IPS-18c (cell line): ENCODE measurements at regions not wholly inside any gene's neighbourhood (a gene's known extent, or its start where the extent isn't known, plus 50 kb on each side); places are given as distances from the start of the nearest gene placed in this dataset.

Experiments
- H3K4me3 ChIP-seq: 2 replicates; pipeline ENCODE4 v1.7.0; 2013; ENCODE audit warnings: low read depth, mild to moderate bottlenecking, low read length, moderate library complexity; ENCODE audit not compliant: insufficient read depth
- H3K9me3 ChIP-seq: one replicate; pipeline ENCODE4 v1.6.1; 2013; ENCODE audit warnings: mild to moderate bottlenecking, low read length, moderate library complexity; ENCODE audit not compliant: control insufficient read depth, insufficient read depth

DNA sequence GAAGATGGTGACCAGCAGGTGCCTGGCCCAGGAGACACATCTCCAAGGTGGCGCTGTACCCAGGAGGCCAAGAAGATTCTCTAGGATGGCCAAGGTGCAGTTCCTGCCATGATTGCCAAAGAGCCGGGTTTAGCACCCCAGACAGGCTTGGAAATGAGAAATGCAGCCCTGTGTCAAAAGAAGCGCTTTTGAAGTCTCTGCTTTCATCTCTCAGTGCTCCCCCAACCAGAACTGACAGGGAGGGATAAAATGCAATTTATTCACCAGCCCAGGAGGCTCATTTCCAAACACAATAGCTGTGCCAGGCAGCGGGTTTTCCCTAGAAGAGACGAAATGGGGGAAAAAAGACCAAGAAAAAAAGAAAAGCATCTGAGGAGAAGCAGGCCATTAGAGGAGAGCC is 195.9 kb upstream of the NCAM1 start:
- no peak overlapping the region for H3K4me3 ChIP-seq
- H3K9me3 ChIP-seq = no peaks in the 10 kb centered on the region

DNA sequence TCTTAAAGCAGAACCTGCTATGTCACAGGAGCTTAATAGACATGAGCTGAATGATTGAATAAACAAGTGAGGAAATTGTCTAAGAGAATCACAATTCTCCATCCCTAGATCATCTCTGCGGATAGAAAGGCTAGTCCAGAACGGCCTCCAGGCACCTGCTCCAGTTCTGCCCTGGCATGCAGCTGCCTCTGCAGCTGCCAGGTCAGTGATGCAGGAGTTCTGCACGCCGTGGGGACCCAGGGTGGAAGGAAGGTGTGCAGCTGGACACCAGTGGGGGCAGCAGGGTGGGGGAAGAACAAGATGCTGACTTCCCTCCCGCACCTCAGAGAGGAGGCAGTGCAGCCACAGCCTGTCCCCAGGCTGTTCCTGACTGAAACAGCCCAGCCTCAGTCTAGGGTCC is 192.1 kb upstream of the NCAM1 start:
- H3K4me3 ChIP-seq = no peak overlapping the region

DNA sequence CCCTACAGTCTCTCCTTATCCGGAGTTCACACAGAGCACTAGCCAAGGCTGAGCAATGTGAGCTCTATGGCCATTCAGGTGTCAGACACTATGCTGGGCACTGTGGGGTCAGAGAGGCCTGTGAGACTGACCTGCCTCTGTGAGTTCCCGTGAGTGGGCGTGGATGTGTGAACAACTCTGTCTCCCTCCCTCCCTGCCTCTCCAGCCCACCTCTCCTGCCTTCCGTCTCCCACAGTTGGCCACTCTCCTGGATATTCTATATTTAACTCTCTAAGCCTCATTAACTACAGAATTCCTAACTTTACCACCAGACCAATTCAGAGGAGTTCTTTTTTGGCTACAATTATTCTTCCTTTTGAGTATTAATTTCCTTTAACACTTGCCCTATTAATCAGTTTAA is 191.6 kb upstream of the NCAM1 start:
- Histone ChIP-seq H3K4me3 (no peak overlapping the region), H3K9me3 (no peaks in the 10 kb centered on the region)

More for the DNA sequence above, 192.1 kb upstream of the NCAM1 start:
- H3K9me3 ChIP-seq = no peaks in the 10 kb centered on the region

DNA sequence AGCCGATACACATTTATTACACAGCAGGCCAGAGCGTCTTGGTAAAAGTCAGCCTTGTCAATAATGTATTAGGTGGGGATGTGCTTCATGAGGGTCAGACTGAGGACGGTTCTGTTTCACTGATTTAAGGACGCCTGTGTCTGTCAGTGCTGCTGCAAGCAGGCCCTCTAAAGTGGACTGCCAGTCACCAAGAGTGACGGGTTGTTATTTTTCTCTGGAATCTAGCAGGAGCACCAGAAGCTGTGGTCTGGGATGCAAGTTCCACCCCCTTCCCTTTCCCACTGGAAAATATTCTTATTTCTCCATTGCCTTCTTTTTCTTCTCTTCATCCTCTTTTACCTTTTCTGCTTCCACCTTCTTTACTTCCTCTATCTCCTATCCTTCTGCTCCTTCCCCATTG is 191.2 kb upstream of the NCAM1 start:
- Histone ChIP-seq H3K9me3 (no peaks in the 10 kb centered on the region), H3K4me3 (no peak overlapping the region)

DNA sequence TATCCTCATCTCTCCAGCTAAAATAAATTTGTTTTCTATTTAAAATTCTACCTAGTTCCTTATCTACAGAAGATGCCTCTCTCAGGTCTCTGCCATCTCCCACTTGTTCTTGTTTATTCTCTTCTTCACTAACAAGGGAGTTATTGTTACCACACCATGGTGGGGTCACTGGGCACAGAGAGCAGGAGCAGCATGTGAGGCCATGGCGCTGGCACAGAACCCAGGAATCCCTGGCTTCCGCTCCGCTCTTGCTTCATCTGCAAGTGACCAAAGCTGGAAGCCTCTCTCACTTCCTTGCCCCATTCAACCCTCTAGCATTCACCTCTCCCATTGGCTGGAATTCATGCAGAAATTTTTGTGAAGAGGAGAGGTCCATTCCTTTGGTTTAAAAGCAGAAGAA is 190.7 kb upstream of the NCAM1 start:
- Histone ChIP-seq H3K9me3 (no peaks in the 10 kb centered on the region), H3K4me3 (no peak overlapping the region)

DNA sequence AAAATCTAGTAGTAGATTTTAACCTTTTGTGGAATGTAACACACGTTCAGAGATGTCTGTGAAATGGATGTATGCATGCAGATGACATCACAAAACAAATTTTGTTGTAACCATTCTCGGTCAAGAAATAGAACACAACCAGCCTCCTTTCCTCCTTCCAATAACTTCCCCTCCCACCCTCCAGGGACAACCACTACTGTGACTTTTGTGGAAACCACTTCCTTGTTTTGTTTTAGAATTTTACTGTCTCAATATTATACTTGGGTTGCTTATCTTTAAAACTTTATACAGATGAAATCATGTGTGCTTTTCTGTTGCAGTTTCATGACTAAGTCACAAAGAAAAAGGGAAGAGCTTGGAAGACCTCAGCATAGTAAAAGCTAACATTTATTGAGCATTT is 189.4 kb upstream of the NCAM1 start:
- Histone ChIP-seq H3K4me3 (no peak overlapping the region), H3K9me3 (no peaks in the 10 kb centered on the region)

DNA sequence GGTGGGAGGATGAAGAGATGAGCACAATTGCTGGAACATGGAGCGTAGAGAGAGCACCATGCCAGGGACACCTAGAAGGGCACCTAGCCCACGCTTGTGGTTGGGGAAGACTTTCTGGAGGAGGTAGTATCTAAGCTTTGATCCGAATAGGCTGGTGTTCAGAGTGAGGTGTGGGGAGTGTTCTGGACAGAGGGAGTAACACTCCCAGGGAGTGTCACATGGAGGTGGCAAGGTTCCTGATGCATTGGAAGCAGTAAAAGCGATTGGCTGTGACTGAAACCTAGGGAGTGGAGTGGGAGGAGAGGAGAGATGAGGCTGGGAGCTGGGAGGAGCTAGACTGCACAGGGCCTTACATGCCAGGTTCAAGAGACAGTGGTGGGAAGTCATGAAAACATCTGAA is 188.0 kb upstream of the NCAM1 start:
- Histone ChIP-seq H3K9me3 (no peaks in the 10 kb centered on the region), H3K4me3 (no peak overlapping the region)

DNA sequence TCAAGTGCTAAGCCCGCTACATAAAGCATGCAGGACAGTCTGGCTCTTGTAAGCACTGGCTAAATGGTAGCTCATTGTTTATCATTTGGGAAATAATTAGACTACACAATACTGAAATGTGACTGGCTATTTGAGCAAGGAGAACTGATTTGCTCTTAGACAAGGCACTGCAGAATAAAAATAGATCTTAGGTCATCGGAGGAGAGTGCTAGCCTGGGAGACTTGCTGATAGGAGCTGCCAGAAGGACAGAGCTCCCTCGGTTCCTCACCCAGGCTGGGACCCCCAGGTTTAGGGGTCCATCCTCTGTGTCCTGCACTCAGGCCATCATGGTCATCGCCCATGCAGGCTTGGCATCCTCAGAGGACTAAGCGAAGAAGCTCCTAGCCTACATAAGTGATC is 184.4 kb upstream of the NCAM1 start:
- no peaks in the 10 kb centered on the region for H3K9me3 ChIP-seq
- H3K4me3 ChIP-seq = no peak overlapping the region

DNA sequence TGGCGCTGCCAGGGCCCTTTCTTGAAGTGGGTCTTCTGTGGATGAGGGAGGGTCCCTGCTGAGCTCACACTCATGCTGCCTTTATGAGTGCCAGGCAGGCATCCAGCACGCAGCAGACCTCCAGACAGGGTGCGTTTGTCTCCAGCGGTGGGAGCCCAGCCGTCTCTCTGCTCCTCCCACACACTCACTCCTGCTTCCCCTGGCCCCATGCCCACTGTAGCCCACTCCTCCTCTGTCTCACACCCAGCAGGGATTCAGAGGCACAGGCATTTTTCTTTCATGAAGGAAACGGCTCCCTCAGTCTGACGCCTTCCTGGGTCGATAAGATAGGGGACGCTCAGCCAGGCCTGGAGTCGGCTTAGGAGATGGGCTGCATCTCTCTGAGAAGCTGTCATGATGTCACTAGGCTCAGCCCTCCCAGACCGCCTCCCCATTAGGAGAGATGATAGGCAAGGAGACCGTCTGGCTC is 183.9 kb upstream of the NCAM1 start:
- Histone ChIP-seq H3K9me3 (no peaks in the 10 kb centered on the region), H3K4me3 (no peak overlapping the region)

DNA sequence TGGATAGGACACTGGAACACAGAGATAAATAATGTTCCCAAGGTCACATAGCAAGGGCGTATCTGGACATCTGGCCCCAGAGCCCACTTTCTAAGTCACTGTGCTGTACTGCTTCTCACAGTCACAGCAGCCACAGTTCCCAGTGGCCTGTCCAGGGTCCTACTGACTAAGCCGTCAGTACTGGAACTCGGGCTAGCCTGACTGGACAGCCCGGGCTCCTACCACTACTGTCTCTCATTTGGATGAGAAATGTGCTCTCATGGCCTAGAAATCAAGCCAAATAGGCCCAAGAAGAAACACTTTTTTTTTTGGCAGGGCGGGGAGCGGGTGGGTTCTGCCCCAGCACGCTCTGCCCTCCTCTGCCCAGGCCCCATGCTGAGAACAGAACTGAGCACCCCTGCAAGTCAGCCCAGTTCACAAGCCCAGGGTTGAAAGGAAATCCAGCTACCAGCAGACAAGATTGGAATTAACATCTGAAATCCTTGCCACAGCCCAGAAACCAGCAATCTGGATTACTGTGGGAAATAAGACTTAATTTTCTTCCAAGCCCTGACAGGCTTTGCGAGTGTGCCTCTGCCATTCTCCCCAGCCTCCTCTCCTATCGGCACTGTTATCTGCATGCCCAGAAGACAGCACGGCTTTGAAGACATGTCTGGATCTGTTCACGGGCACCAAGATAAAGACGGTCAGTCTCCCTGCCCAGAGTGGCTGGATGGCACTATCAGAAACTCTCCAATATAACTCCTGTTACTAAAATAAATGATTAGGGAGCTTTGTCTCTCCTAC is 182.9 kb upstream of the NCAM1 start:
- Histone ChIP-seq H3K4me3 (no peak overlapping the region), H3K9me3 (no peaks in the 10 kb centered on the region)

DNA sequence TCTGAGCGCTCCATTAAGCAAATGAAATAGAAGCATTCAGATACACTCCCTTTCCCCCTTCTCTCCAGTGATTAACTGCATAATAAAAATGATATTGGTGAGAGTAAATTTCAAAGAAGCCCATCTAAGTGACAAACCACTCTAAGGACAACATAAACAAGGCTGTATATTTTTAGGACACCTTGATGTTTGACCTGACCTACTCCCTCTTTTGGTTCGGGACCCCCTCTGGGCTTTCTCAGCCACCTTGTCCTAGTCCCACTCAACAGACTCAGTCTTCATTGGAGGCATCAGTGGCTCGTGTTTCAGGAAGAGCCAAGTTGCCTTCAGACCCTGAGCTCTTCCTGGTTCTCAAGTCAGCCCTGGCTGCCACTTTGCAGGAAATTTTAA is 182.3 kb upstream of the NCAM1 start:
- Histone ChIP-seq H3K4me3 (no peak overlapping the region), H3K9me3 (no peaks in the 10 kb centered on the region)

DNA sequence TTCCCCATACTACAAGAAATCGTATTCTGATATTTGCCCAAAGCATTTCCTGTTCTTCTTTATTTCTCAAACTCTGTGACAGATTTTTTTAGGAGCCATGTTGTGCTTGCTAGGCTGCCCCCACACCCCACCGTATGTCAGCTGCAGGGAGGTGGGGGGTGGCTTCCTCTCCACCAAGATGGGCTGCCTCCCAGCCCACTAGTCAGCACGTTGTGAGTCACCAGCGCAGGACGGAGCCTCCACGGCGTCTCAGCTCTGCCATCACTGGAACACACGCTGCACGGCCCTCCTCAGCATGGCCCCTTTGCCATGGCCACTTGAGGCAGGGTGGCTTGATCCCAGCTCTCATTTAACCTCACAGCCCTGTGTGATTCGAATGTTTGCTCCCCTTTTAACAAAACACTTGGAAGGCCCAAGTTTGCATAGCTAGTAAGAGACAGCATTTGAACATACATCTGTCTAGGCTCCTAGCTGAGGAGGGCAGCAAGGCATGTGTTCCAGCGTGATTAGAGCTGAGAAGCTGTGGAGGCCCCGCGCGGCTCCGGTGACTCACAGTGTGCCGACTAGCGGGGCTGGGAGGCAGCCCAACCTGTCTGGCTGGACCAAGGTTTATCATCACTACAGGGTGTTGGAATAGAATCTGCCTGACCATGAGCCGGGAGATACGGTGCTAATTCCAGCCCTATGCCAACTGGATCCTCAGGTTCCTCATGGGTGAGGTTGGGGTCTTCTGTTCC is 180.7 kb upstream of the NCAM1 start:
- no peaks in the 10 kb centered on the region for H3K9me3 ChIP-seq
- H3K4me3 ChIP-seq = no peak overlapping the region

DNA sequence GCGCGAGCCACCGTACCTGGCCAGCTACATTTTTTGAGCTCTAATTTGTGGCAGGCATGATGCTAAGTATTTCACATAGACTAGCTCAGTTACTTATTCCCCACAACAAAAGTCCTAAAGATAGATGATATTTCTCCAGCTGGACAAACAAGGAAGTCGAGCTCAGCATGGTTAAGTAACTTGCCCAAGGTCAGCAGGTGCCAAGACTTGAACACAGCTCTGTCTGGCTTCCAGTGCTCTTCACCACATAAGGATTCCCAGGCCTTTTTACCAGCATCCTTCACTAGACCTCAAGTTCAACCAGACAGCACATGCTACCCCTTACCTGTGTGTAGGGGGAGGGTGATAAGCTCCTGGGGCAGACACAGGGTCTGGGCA is 177.3 kb upstream of the NCAM1 start:
- H3K9me3 ChIP-seq = peaks cover 6% of the 10 kb centered on the region
- H3K4me3 ChIP-seq = no peak overlapping the region

DNA sequence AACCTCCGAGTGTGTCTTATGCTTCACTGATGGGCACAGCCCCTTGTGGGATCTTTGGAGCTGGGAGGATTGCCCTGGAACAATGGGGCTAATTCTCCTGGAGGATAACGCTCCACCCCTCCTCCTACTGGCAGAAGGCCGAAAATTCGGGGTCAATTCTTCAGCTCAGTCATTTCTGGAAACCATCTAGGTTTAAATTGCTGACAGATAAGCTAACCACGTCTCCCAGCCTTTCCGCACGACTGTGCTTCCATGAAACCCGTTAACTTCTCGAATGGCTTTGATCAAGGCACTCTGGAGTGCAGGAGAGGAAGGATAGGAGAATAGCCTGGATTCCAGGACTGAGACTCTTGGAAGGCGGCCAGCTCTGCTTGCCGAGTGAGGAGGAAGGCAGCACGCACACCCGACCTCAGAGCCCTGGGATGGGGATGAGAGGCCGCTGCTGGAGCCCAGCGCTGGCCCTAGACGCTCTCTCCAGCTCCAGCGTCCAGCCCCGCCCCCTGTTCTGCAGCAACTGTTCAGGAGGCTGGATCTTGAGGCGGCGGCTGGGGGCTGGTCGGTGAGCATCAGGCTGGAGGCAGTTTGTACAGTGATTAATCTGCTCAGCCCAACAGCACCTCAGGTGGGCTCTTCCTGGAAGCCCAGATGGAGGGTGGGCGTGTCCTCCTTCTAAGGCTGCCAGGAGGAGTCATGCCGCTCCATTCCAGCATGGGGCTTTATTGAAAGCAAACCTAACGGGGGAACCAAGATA is 176.7 kb upstream of the NCAM1 start:
- H3K9me3 ChIP-seq = peaks cover 6% of the 10 kb centered on the region
- no peak overlapping the region for H3K4me3 ChIP-seq

DNA sequence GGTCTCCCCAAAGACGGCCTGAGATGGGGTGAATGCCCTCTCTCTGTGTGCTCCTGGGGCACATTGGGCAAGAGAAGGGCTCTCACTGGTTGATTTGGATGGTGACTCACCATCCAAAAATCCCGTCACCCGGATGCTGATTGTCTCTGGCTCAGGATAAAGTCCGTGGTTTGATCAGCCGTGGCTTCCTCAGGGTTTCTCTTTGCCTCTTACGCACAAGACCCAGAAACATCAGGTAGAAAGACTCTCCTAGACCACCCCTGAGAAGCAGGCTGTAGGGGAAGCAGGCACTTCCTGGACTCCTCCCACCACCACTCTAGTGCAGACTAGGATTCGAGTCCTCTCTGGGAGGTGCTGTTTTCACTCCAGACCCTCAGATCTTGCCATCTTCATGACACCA is 176.1 kb upstream of the NCAM1 start:
- Histone ChIP-seq H3K9me3 (peaks cover 6% of the 10 kb centered on the region), H3K4me3 (no peak overlapping the region)

DNA sequence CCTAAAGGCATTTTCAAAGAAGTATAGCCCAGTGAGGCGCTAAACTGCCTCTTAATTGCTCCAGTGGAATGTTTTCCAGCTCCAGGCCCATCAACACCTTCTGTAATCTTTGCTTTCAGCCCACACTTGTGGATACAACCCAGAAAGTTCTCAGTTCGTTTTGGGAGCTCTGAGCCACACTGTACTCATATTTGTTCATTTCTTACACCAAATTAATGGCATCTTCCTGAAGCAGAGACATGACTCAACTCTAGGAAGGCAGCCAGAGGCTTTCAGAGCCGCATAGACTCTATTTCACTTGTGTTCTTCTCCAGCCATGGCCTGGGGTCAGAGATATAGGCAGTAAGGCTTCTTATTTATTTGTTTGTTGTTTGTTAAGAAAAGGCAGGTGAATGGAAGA is 175.5 kb upstream of the NCAM1 start:
- peaks cover 6% of the 10 kb centered on the region for H3K9me3 ChIP-seq
- H3K4me3 ChIP-seq = no peak overlapping the region

DNA sequence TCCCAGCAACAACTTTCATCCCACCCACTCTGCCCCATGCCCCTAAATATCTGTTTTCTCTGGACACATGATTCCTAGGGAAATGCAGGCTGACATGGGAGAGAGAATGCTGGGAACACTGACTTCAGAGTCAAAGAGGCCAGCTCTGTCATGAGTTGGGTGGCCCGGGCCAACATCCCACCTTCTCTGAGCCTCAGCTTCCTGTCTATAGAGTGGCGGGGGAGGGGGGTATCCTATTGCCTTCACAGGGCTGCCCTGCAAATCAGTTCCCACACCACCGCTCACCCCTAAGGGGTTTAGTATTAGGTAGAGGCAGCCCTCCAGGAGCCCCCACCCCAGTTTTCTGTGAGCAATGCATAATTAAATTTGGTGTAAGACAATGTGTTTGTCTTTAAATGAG is 175.0 kb upstream of the NCAM1 start:
- peaks cover 6% of the 10 kb centered on the region for H3K9me3 ChIP-seq
- H3K4me3 ChIP-seq = no peak overlapping the region
